Astrocyte of the cerebellum (primary cell): ENCODE measurements at regions not wholly inside any gene's neighbourhood (a gene's known extent, or its start where the extent isn't known, plus 50 kb on each side); places are given as distances from the start of the nearest gene placed in this dataset.

ENCODE experiments used
- DNase-seq: peaks from one replicate; pipeline ENCODE4 v3.0.0-alpha.2; 2011; ENCODE audit warnings: low read depth
- H3K4me3 ChIP-seq: 2 replicates; pipeline ENCODE4 v1.5.1; 2011; ENCODE audit warnings: mild to moderate bottlenecking, low read depth, low read length, moderate library complexity
- CTCF ChIP-seq: IDR thresholded peaks from 2 replicates; pipeline ENCODE4 v1.5.1; 2012; ENCODE audit warnings: low read length, low read depth, moderate library complexity, mild to moderate bottlenecking; ENCODE audit errors: missing control alignments
- in situ Hi-C: cut with HindIII; loops from 2 replicates; pipeline ENCODE4 v1.10.0; 2017; ENCODE audit warnings: low sequenced_read_pairs

- DNase-seq, result no peak
- H3K4me3 ChIP-seq, result no peak overlapping the region
- no peak for TF ChIP-seq CTCF
- in situ Hi-C loops, result no loop called here
Measured at GRCh38 chr14:43476822-43477221, 1030.3 kb downstream of the FSCB start.

GRCh38 chr14:43475757-43476156 is 1031.3 kb downstream of the FSCB start:
- no peak for DNase-seq
- no peak overlapping the region for H3K4me3 ChIP-seq
- TF ChIP-seq CTCF, result no peak
- in situ Hi-C loops, result no loop called here

GRCh38 chr14:43471595-43471994 is 1035.5 kb downstream of the FSCB start:
- no peak overlapping the region for H3K4me3 ChIP-seq
- in situ Hi-C loops, result no loop called here
- DNase-seq, result no peak
- TF ChIP-seq CTCF, result no peak

- in situ Hi-C loops, result no loop called here
- no peak for DNase-seq
- TF ChIP-seq CTCF, result no peak
- no peak overlapping the region for H3K4me3 ChIP-seq
Measured at GRCh38 chr14:43464968-43465367, 1042.1 kb downstream of the FSCB start.

- no peak overlapping the region for H3K4me3 ChIP-seq
- no peak for TF ChIP-seq CTCF
- in situ Hi-C loops, result no loop called here
- DNase-seq, result no peak
Measured at GRCh38 chr14:43449291-43449690, 1057.8 kb downstream of the FSCB start.

- no peak overlapping the region for H3K4me3 ChIP-seq
- in situ Hi-C loops, result no loop called here
- TF ChIP-seq CTCF, result no peak
- DNase-seq, result no peak
Measured at GRCh38 chr14:43438056-43438455, 1069.0 kb downstream of the FSCB start.

- no peak for TF ChIP-seq CTCF
- no peak overlapping the region for H3K4me3 ChIP-seq
- in situ Hi-C loops, result no loop called here
- DNase-seq, result no peak
Measured at GRCh38 chr14:43418324-43418723, 1088.8 kb downstream of the FSCB start.
